HG03103 (cell line): ENCODE measurements at regions not wholly inside any gene's neighbourhood (a gene's known extent, or its start where the extent isn't known, plus 50 kb on each side); places are given as distances from the start of the nearest gene placed in this dataset.
"Not testable (repeated sequence)": the region's sequence is repeated elsewhere in the genome, so short reads cannot be mapped to it uniquely, and the experiment has no call there.

Source experiments
- ATAC-seq: cut with Tn5 transposase; IDR thresholded peaks from one replicate; pipeline ENCODE4 v1.9.1; 2021; ENCODE audit warnings: low read depth; ENCODE audit not compliant: unreplicated experiment

- no peak for ATAC-seq
These were observed 59.4 kb upstream of the FOXN3 start for GRCh38 chr14:89476354-89476896.

- ATAC-seq: no peak
These were observed 57.4 kb upstream of the FOXN3 start for GRCh38 chr14:89474464-89474863.

- no peak for ATAC-seq
These were observed 57.0 kb upstream of the FOXN3 start for GRCh38 chr14:89473989-89474388.

GRCh38 chr14:89473569-89473968 lies 56.5 kb upstream of the FOXN3 start:
- no peak for ATAC-seq

- no peak for ATAC-seq
These were observed 53.4 kb upstream of the FOXN3 start for GRCh38 chr14:89470401-89470800.

GRCh38 chr14:89469210-89470198 lies 52.5 kb upstream of the FOXN3 start:
- no peak for ATAC-seq

GRCh38 chr14:89468566-89468965 lies 51.5 kb upstream of the FOXN3 start:
- ATAC-seq: no peak

- ATAC-seq: not testable (repeated sequence)
These were observed 51.0 kb upstream of the FOXN3 start for GRCh38 chr14:89468030-89468429.

GRCh38 chr14:89466944-89467343 lies 49.9 kb upstream of the FOXN3 start:
- ATAC-seq: no peak
